GM21367 (cell line): ENCODE measurements at regions not wholly inside any gene's neighbourhood (a gene's known extent, or its start where the extent isn't known, plus 50 kb on each side); places are given as distances from the start of the nearest gene placed in this dataset.

Source experiments
- ATAC-seq: cut with Tn5 transposase; IDR thresholded peaks from one replicate; pipeline ENCODE4 v1.9.1; 2021; ENCODE audit not compliant: unreplicated experiment

GRCh38 chr7:46355331-46355730 is 434.3 kb upstream of the IGFBP3 start:
- no peak for ATAC-seq

GRCh38 chr7:46352004-46352954 is 431.2 kb upstream of the IGFBP3 start:
- no peak for ATAC-seq

- no peak for ATAC-seq
These were observed 428.4 kb upstream of the IGFBP3 start for GRCh38 chr7:46349490-46349889.

GRCh38 chr7:46344533-46344932 is 423.5 kb upstream of the IGFBP3 start:
- no peak for ATAC-seq

- no peak for ATAC-seq
These were observed 422.7 kb upstream of the IGFBP3 start for GRCh38 chr7:46343802-46344201.

- ATAC-seq, result no peak
These were observed 401.9 kb upstream of the IGFBP3 start for GRCh38 chr7:46322937-46323336.

- no peak for ATAC-seq
These were observed 400.6 kb upstream of the IGFBP3 start for GRCh38 chr7:46321556-46322205.

GRCh38 chr7:46320956-46321355 is 399.9 kb upstream of the IGFBP3 start:
- ATAC-seq, result no peak

- ATAC-seq, result no peak
These were observed 398.8 kb upstream of the IGFBP3 start for GRCh38 chr7:46319841-46320240.

GRCh38 chr7:46318276-46318675 is 397.2 kb upstream of the IGFBP3 start:
- no peak for ATAC-seq

- no peak for ATAC-seq
These were observed 396.2 kb upstream of the IGFBP3 start for GRCh38 chr7:46317256-46317655.

GRCh38 chr7:46315891-46316290 is 394.8 kb upstream of the IGFBP3 start:
- no peak for ATAC-seq

- no peak for ATAC-seq
These were observed 380.6 kb upstream of the IGFBP3 start for GRCh38 chr7:46301677-46302076.

- no peak for ATAC-seq
These were observed 376.4 kb upstream of the IGFBP3 start for GRCh38 chr7:46297515-46297914.

GRCh38 chr7:46296526-46296925 is 375.5 kb upstream of the IGFBP3 start:
- no peak for ATAC-seq

- ATAC-seq, result no peak
These were observed 373.3 kb upstream of the IGFBP3 start for GRCh38 chr7:46294381-46294780.

GRCh38 chr7:46292741-46293140 is 371.7 kb upstream of the IGFBP3 start:
- no peak for ATAC-seq

- ATAC-seq, result no peak
These were observed 370.6 kb upstream of the IGFBP3 start for GRCh38 chr7:46291601-46292150.

- no peak for ATAC-seq
These were observed 370.0 kb upstream of the IGFBP3 start for GRCh38 chr7:46291050-46291438.

- no peak for ATAC-seq
These were observed 369.4 kb upstream of the IGFBP3 start for GRCh38 chr7:46290374-46291049.

- no peak for ATAC-seq
These were observed 367.8 kb upstream of the IGFBP3 start for GRCh38 chr7:46288861-46289260.
